ENCODE measurements at regions not wholly inside any gene's neighbourhood (a gene's known extent, or its start where the extent isn't known, plus 50 kb on each side); places are given as distances from the start of the nearest gene placed in this dataset.

DNA sequence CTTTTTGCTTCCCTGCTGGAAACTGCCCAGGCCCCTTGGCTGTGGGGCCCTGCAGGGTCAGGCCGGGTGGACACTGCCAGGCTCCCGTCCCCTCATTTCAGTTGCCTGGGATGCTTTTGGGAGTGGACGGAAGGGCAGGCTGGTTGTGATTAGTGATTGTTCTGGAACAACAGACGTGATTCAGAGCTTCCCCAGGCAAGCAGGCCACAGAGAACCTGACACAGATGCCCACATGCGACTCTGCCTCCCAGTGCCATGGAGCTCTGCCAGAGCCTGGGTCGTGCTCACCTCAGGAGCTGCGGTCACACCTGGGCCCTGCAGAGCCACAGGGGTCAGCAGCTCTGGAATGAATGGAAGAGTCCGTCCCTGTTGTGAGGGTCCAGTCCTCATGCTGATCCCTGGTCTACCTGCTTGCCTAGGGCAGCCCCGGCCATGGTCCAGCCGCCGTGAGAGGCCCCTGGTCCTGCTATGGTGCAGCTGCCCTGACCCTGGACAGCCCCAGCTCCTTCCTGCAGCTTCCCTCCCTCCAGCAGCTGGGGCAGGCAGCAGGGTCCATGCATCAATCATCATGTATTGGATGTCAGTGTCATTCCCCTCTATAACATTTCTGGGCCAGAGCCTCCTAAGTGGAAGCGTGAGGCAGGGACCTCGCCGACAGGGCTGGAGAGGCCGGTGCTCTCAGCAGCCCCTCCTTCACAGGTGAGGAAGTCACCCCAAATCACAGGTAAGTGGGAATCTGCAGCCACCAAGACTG is 518.6 kb upstream of the MYT1L start:
- no peak for DNase-seq (ENCODE audit: low read depth)

GRCh38 chr2:2848621-2849333 is 517.7 kb upstream of the MYT1L start:
- no peak for DNase-seq (ENCODE audit: low read depth)

- DNase-seq (ENCODE audit: low read depth), result no peak
These were observed 517.1 kb upstream of the MYT1L start for GRCh38 chr2:2848198-2848597.

DNA sequence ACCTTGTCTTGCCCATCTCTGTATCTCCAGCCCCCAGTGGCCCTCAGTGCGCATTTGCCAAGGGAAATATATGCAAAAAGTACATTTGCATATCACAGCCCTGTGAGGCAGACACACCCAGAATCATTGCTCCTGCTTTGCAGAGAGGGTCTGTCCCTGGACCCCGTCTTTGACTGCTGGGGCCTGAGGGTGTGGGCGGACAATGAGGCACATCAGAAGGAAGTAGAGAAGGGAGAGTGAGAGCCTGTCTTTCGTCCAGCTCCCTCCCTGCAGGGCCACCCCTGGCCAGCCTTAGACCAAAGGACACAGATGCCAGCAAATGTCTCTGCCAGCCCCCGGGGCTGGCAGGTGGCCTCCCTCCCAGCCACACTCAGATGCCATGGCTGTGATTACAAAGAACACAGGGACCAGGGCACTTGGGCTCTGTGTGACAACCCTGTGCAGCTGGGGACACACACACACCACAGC is 516.2 kb upstream of the MYT1L start:
- DNase-seq (ENCODE audit: low read depth), result no peak

DNA sequence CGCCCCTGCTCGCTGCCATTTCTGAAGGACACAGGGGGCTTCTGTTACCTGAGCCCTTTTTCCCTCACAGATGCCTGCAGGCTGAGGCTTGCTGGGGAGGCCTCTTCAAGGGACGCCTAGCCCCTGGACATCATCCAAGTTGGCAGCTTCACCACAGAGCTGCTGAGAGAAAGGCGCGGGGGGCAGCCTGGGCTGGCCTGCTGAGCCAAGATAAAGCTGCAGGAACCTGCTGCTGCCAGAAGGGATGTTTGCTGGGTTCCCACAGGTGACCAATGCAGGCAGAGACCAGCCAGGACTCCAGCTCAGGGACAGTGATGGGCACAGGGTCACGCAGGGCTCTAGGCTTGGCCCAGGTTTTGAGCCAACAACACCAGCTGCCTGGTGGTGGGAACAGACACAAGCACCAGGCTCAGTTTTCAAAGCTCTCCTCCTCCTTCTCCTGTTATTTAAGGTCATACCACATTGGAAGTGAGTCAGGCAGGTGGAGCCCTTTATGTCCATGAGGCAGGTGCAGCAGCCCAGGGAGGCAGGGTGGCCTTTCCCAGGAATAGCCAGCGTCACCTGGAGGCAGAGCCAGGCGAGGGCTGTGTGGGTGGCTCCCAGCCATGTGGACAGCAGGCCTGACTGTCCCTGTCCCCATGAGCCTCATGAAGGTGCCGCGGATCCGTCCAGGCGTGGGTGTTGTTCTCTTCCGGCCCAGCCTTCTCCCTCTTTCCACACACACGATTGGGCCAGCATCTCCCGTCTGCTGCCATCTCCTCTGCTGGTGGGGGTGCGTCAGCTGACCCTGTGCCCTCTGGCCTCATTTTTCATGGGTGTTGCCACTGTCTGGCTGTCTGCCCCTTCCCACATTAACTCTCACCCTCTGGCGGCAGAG is 515.5 kb upstream of the MYT1L start:
- DNase-seq (ENCODE audit: low read depth), result peak; percentile 38

GRCh38 chr2:2845806-2846315 is 514.8 kb upstream of the MYT1L start:
- DNase-seq (ENCODE audit: low read depth), result no peak

- no peak for DNase-seq (ENCODE audit: low read depth)
These were observed 514.2 kb upstream of the MYT1L start for GRCh38 chr2:2845267-2845666.

- DNase-seq (ENCODE audit: low read depth), result no peak
These were observed 513.0 kb upstream of the MYT1L start for GRCh38 chr2:2843969-2844548.

GRCh38 chr2:2842466-2842865 is 511.4 kb upstream of the MYT1L start:
- no peak for DNase-seq (ENCODE audit: low read depth)

DNA sequence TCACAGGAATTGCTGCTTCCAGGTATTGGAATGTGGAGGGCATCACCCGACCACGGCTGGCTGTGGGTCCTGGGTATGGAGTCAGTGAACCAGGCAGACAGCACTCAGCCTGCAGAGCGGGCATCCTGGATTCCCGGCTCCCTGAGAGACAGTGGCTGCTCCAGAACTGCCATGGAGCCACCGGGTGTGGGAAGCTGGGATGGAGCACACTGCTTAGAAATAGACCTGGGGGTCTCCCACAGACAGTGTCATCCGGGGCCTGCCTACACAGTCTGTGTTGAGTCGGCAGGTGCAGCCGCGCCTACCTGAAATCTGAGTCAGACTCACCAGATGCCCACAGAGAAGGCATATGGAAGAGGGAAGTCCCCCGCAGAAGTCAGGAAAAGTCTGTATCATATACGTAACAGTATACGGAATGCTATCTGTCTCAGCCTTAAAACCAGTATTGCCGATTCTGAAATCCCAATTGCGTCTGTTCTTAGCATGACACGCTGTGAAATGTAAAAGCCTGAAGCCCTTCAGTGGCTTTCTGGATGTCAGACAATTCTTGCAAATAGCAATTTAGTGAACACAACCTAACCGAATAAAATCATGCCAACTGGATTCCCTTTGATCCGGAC is 509.7 kb upstream of the MYT1L start:
- DNase-seq (ENCODE audit: low read depth), result no peak

- DNase-seq (ENCODE audit: low read depth), result no peak
These were observed 508.9 kb upstream of the MYT1L start for GRCh38 chr2:2839782-2840531.

- no peak for DNase-seq (ENCODE audit: low read depth)
These were observed 508.3 kb upstream of the MYT1L start for GRCh38 chr2:2839393-2839781.

- DNase-seq (ENCODE audit: low read depth), result no peak
These were observed 507.4 kb upstream of the MYT1L start for GRCh38 chr2:2838548-2838845.

GRCh38 chr2:2837746-2838547 is 506.9 kb upstream of the MYT1L start:
- DNase-seq (ENCODE audit: low read depth), result peak; percentile 76

DNA sequence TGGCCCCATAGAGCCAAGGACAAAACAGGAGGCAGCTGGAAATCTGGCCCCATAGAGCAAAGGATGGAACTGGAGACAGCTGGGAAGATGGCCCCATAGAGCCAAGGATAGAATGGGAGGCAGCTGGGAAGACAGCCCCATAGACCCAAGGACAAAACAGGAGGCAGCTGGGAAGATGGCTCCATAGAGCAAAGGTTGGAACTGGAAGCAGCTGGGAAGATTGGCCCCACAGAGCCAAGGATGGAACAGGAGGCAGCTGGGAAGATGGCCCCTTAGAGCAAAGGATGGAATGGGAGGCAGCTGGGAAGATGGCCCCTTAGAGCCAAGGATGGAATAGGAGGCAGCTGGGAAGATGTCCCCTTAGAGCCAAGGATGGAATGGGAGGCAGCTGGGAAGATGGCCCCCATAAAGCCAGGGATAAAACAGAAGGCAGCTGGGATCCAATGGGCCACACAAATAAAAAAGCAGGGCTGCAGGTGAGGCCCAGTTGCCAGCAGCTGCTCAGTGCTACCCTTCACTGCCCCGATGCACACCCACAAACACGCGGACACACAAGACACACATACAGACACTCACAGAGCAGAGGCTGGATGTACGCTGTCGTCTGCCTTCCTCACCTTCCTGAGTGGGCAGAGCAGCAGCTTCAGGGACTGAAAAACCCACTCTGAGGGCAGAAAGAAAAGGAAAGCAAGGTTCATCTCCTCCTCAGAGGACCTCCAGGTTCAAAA is 505.4 kb upstream of the MYT1L start:
- DNase-seq (ENCODE audit: low read depth), result no peak

DNA sequence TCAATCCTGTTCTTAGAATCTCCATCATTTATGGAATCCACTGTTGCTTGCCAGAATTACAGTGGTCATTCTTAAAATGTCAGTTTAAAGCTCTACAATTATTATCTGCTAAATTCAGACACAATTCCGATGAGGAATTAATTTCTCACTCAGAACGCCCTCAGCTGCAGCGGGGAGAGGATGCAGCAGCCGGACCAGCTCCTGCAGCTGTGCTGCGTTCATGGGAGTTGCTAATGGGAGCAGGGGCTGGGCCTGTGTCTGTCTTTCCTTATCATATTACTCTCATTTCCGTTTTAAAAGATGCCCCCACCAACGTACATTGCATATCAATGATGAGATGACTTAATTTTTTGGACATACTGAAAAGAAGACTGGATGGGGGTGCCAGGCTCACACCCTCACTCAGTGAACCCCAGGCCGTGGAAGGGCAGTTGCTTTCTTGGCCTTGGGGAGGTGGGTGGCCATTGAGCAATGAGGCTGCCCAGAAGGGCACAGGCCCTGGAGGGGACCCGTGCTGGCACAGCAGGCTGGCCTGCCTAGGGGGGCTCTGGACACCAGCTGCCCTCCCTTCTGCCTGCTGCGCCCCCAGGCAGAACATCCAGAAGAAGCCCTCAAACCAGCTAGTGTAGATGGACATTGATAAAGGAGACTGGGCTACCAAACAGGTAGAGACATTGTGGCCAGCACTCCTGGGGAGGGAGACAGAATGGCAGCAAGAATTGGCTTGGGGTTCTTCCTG is 503.6 kb upstream of the MYT1L start:
- DNase-seq (ENCODE audit: low read depth), result no peak

DNA sequence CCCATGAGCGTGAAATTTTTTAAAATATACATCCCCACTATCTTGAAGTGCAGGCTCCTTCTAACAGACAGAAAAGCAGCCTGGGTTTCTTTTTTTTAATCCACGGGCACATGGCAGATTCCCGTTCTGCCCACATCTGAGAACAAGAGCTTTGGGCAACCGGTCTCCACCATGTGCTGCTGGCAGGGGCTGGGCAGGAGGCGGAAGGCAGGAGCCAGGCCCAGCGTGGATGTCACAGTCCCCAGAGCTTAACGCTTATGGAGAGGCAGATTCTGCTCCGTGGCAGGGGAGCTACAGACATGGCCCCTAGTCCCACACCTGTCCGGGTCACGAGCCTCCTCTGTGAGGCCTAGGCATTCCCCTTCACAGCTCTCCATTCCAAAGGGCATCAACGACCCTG is 503.0 kb upstream of the MYT1L start:
- DNase-seq (ENCODE audit: low read depth), result no peak

GRCh38 chr2:2832657-2833056 is 501.6 kb upstream of the MYT1L start:
- DNase-seq (ENCODE audit: low read depth), result no peak

GRCh38 chr2:2831633-2832032 is 500.6 kb upstream of the MYT1L start:
- no peak for DNase-seq (ENCODE audit: low read depth)
